ENCODE measurements at regions not wholly inside any gene's neighbourhood (a gene's known extent, or its start where the extent isn't known, plus 50 kb on each side); places are given as distances from the start of the nearest gene placed in this dataset.

DNA sequence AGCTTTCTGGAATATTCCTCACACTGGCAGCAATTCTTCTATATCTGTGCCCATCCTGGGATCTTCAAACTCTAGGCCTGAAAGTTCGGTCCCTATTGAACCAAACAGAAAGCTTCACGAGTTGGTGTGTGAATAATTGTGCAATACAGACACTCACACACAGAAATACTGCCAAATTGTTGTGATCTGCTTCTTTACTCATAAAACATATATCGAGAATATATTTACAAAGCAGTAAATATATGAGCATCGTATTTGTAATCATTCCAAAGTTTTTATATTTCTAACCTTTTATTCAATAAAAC lies 56.6 kb upstream of the BEX4 start:
- Histone ChIP-seq H3K4me1 (ENCODE audit: control insufficient read depth, insufficient read depth, low read length) (no peaks in the 10 kb centered on the region), H3K9me3 (ENCODE audit: control insufficient read depth, low read length) (no peaks in the 10 kb centered on the region), H3K4me3 (ENCODE audit: low read length) (no peak overlapping the region), H3K36me3 (ENCODE audit: control insufficient read depth, insufficient read depth, low read length) (no peaks in the 10 kb centered on the region), H3K9ac (ENCODE audit: extremely low read depth, low read length, poor library complexity, severe bottlenecking) (no peak overlapping the region), H3K27ac (ENCODE audit: low read depth, low read length) (no peak overlapping the region), H3K27me3 (ENCODE audit: control insufficient read depth, insufficient read depth, low read length, poor library complexity, severe bottlenecking) (no peaks in the 10 kb centered on the region)
- Mint-ChIP-seq H3K4me3 (no peak overlapping the region), H3K4me1 (peaks cover 8% of the 10 kb centered on the region), H3K9me3 (peaks cover 9% of the 10 kb centered on the region), H3K27ac (no peak overlapping the region), H3K27me3 (ENCODE audit: insufficient read depth) (no peaks in the 10 kb centered on the region), H3K36me3 (ENCODE audit: low read depth) (no peaks in the 10 kb centered on the region)
- WGBS, 2 experiments (ENCODE audit: insufficient coverage in 1 of 2, insufficient read length in 1 of 2), result 63% methylated on average over 2 of the region's 4 CpGs; no CpG with 5 or more reads in 1 of the 2 experiments
- no peak for DNase-seq
- no peak for TF ChIP-seq CTCF (conservative IDR thresholded peaks at IDR 0.05)

- Mint-ChIP-seq H3K27me3 (ENCODE audit: insufficient read depth) (no peaks in the 10 kb centered on the region), H3K4me1 (peaks cover 8% of the 10 kb centered on the region), H3K9me3 (peaks cover 9% of the 10 kb centered on the region), H3K36me3 (ENCODE audit: low read depth) (no peaks in the 10 kb centered on the region), H3K4me3 (no peak overlapping the region), H3K27ac (no peak overlapping the region)
- Histone ChIP-seq H3K9ac (ENCODE audit: extremely low read depth, low read length, poor library complexity, severe bottlenecking) (no peak overlapping the region), H3K27ac (ENCODE audit: low read depth, low read length) (no peak overlapping the region), H3K4me1 (ENCODE audit: control insufficient read depth, insufficient read depth, low read length) (no peaks in the 10 kb centered on the region), H3K9me3 (ENCODE audit: control insufficient read depth, low read length) (no peaks in the 10 kb centered on the region), H3K36me3 (ENCODE audit: control insufficient read depth, insufficient read depth, low read length) (no peaks in the 10 kb centered on the region), H3K4me3 (ENCODE audit: low read length) (no peak overlapping the region), H3K27me3 (ENCODE audit: control insufficient read depth, insufficient read depth, low read length, poor library complexity, severe bottlenecking) (no peaks in the 10 kb centered on the region)
- DNase-seq, result peak; percentile 62
- WGBS, 2 experiments (ENCODE audit: insufficient coverage in 1 of 2, insufficient read length in 1 of 2), result 67 to 86% methylated on average over 1 to 2 of the region's 2 CpGs
- peak; percentile 85 for TF ChIP-seq CTCF (conservative IDR thresholded peaks at IDR 0.05)
Observed at GRCh38 chrX:103157496-103158316, 57.2 kb upstream of the BEX4 start.

- no peaks in the 10 kb centered on the region for H3K9me3 ChIP-seq (ENCODE audit: control insufficient read depth, low read length)
- H3K4me3 ChIP-seq (ENCODE audit: low read length), result no peak overlapping the region
- H3K4me1 Mint-ChIP-seq, result peaks cover 11% of the 10 kb centered on the region
- no peak overlapping the region for H3K27ac ChIP-seq (ENCODE audit: low read depth, low read length)
- no peaks in the 10 kb centered on the region for H3K36me3 ChIP-seq (ENCODE audit: control insufficient read depth, insufficient read depth, low read length)
- no peak overlapping the region for H3K4me3 Mint-ChIP-seq
- H3K9me3 Mint-ChIP-seq, result peaks cover 16% of the 10 kb centered on the region
- WGBS, 2 experiments (ENCODE audit: insufficient coverage in 1 of 2, insufficient read length in 1 of 2), result no CpG with 5 or more reads among the region's 1 CpG
- H3K9ac ChIP-seq (ENCODE audit: extremely low read depth, low read length, poor library complexity, severe bottlenecking), result no peak overlapping the region
- H3K27ac Mint-ChIP-seq, result no peak overlapping the region
- H3K27me3 ChIP-seq (ENCODE audit: control insufficient read depth, insufficient read depth, low read length, poor library complexity, severe bottlenecking), result no peaks in the 10 kb centered on the region
- no peak for DNase-seq
- no peaks in the 10 kb centered on the region for H3K27me3 Mint-ChIP-seq (ENCODE audit: insufficient read depth)
- no peak for TF ChIP-seq CTCF (conservative IDR thresholded peaks at IDR 0.05)
- H3K36me3 Mint-ChIP-seq (ENCODE audit: low read depth), result no peaks in the 10 kb centered on the region
- H3K4me1 ChIP-seq (ENCODE audit: control insufficient read depth, insufficient read depth, low read length), result no peaks in the 10 kb centered on the region
Observed at GRCh38 chrX:103155201-103155600, 59.7 kb upstream of the BEX4 start.
